ENCODE measurements at regions not wholly inside any gene's neighbourhood (a gene's known extent, or its start where the extent isn't known, plus 50 kb on each side); places are given as distances from the start of the nearest gene placed in this dataset.

- DNase-seq (no peak), ATAC-seq (ENCODE audit: low read depth) (no peak)
- Histone ChIP-seq H3K27me3 (replicated peaks in 1 of 4; ENCODE audit: control extremely low read depth in 1 of 4, control insufficient read depth in 3 of 4, insufficient read depth in 4 of 4, low read length in 3 of 4) (no peaks in the 10 kb centered on the region), H4K20me1 (ENCODE audit: control insufficient read depth, insufficient read depth, low read length, poor library complexity, severe bottlenecking) (no peaks in the 10 kb centered on the region), H3K9ac (ENCODE audit: low read length) (no peak overlapping the region), H3K27ac (ENCODE audit: low read length in 2 of 2) (no peak overlapping the region), H3K4me1 (ENCODE audit: control insufficient read depth in 2 of 2, insufficient read depth in 2 of 2, low read length in 2 of 2) (no peaks in the 10 kb centered on the region), H3K36me3 (replicated peaks in 1 of 2; ENCODE audit: control extremely low read depth in 1 of 2, control insufficient read depth in 1 of 2, extremely low read depth in 1 of 2, insufficient read depth in 2 of 2, low read length in 1 of 2) (no peaks in the 10 kb centered on the region), H3K4me2 (replicated peaks; ENCODE audit: low read depth, low read length, poor library complexity, severe bottlenecking) (no peak overlapping the region), H3K9me3 (ENCODE audit: control extremely low read depth in 1 of 3, control insufficient read depth in 2 of 3, insufficient read depth in 1 of 3, low read length in 2 of 3) (no peaks in the 10 kb centered on the region), H3K4me3 (ENCODE audit: control extremely low read depth in 1 of 5, extremely low read depth in 1 of 5, insufficient read depth in 1 of 5, low read depth in 2 of 5, low read length in 4 of 5) (no peak overlapping the region), H2AFZ (ENCODE audit: insufficient read depth, low read depth, low read length, poor library complexity, severe bottlenecking) (no peak overlapping the region), H3K79me2 (ENCODE audit: control insufficient read depth, insufficient read depth, low read length) (no peaks in the 10 kb centered on the region)
- Mint-ChIP-seq H3K9me3 (ENCODE audit: insufficient read depth) (no peaks in the 10 kb centered on the region), H3K4me3 (no peak overlapping the region), H3K4me1 (no peaks in the 10 kb centered on the region), H3K27me3 (peaks cover 10% of the 10 kb centered on the region), H3K27ac (no peak overlapping the region)
- ChIA-PET POLR2A (no interaction called here), CTCF (no interaction called here)
- TF ChIP-seq EZH2 (IDR thresholded peaks at IDR 0.05; ENCODE audit: borderline replicate concordance, insufficient read depth, low read depth, low read length, poor library complexity, severe bottlenecking) (no peak), CTCF (IDR thresholded peaks at IDR 0.05) (no peak)
- intact Hi-C loops (cut with micrococcal nuclease): no loop called here
- 91% methylated on average over 5 of the region's 7 CpGs for WGBS (ENCODE audit: insufficient coverage)
Measured at GRCh38 chr10:120368338-120368737, 88.7 kb upstream of the PLPP4 start.

GRCh38 chr10:120368927-120369326, 88.1 kb upstream of the PLPP4 start:
- H3K9me3 ChIP-seq (ENCODE audit: control extremely low read depth in 1 of 3, control insufficient read depth in 2 of 3, insufficient read depth in 1 of 3, low read length in 2 of 3): no peaks in the 10 kb centered on the region
- H3K27ac ChIP-seq (ENCODE audit: low read length in 2 of 2): no peak overlapping the region
- ATAC-seq (ENCODE audit: low read depth): no peak
- Mint-ChIP-seq H3K4me1 (no peaks in the 10 kb centered on the region), H3K9me3 (ENCODE audit: insufficient read depth) (no peaks in the 10 kb centered on the region), H3K4me3 (no peak overlapping the region), H3K27ac (no peak overlapping the region), H3K27me3 (peaks cover 8% of the 10 kb centered on the region)
- H4K20me1 ChIP-seq (ENCODE audit: control insufficient read depth, insufficient read depth, low read length, poor library complexity, severe bottlenecking): no peaks in the 10 kb centered on the region
- H3K36me3 ChIP-seq (replicated peaks in 1 of 2; ENCODE audit: control extremely low read depth in 1 of 2, control insufficient read depth in 1 of 2, extremely low read depth in 1 of 2, insufficient read depth in 2 of 2, low read length in 1 of 2): no peaks in the 10 kb centered on the region
- no peak overlapping the region for H3K9ac ChIP-seq (ENCODE audit: low read length)
- WGBS (ENCODE audit: insufficient coverage): 51% methylated on average over 2 of the region's 5 CpGs
- intact Hi-C loops (cut with micrococcal nuclease): no loop called here
- ChIA-PET POLR2A (no interaction called here), CTCF (no interaction called here)
- no peak overlapping the region for H3K4me2 ChIP-seq (replicated peaks; ENCODE audit: low read depth, low read length, poor library complexity, severe bottlenecking)
- no peaks in the 10 kb centered on the region for H3K4me1 ChIP-seq (ENCODE audit: control insufficient read depth in 2 of 2, insufficient read depth in 2 of 2, low read length in 2 of 2)
- no peak for DNase-seq
- no peaks in the 10 kb centered on the region for H3K27me3 ChIP-seq (replicated peaks in 1 of 4; ENCODE audit: control extremely low read depth in 1 of 4, control insufficient read depth in 3 of 4, insufficient read depth in 4 of 4, low read length in 3 of 4)
- TF ChIP-seq CTCF (IDR thresholded peaks at IDR 0.05): no peak
- no peak for TF ChIP-seq EZH2 (IDR thresholded peaks at IDR 0.05; ENCODE audit: borderline replicate concordance, insufficient read depth, low read depth, low read length, poor library complexity, severe bottlenecking)
- no peak overlapping the region for H3K4me3 ChIP-seq (ENCODE audit: control extremely low read depth in 1 of 5, extremely low read depth in 1 of 5, insufficient read depth in 1 of 5, low read depth in 2 of 5, low read length in 4 of 5)
- H2AFZ ChIP-seq (ENCODE audit: insufficient read depth, low read depth, low read length, poor library complexity, severe bottlenecking): no peak overlapping the region
- H3K79me2 ChIP-seq (ENCODE audit: control insufficient read depth, insufficient read depth, low read length): no peaks in the 10 kb centered on the region
